Stimulated activated CD4-positive, alpha-beta T cell treated with anti-CD3 and anti-CD28 coated beads, Interleukin-12 subunit alpha, Interleukin-12 subunit beta, amount 100 ng/mL, for 24 hours (primary cell): ENCODE measurements at regions not wholly inside any gene's neighbourhood (a gene's known extent, or its start where the extent isn't known, plus 50 kb on each side); places are given as distances from the start of the nearest gene placed in this dataset.
"Not testable (repeated sequence)": the region's sequence is repeated elsewhere in the genome, so short reads cannot be mapped to it uniquely, and the experiment has no call there.

Experiments used
- DNase-seq, 2 experiments: peaks; one replicate each; pipeline ENCODE4 v3.0.0-alpha.2; 2020; ENCODE audit warnings: low read depth in 2 of 2

- DNase-seq = no peak
Measured at GRCh38 chr21:28421716-28422524, 570.8 kb downstream of the LTN1 start.

GRCh38 chr21:28419811-28420210 lies 572.9 kb downstream of the LTN1 start:
- DNase-seq = no peak

GRCh38 chr21:28418726-28419514 lies 573.8 kb downstream of the LTN1 start:
- no peak for DNase-seq

- no peak for DNase-seq
Measured at GRCh38 chr21:28410256-28410655, 582.4 kb downstream of the LTN1 start.

GRCh38 chr21:28402616-28402989 lies 590.1 kb downstream of the LTN1 start:
- no peak for DNase-seq

- DNase-seq = no peak
Measured at GRCh38 chr21:28397040-28397439, 595.6 kb downstream of the LTN1 start.

- no peak for DNase-seq
Measured at GRCh38 chr21:28396421-28396820, 596.3 kb downstream of the LTN1 start.

GRCh38 chr21:28393279-28393678 lies 599.4 kb downstream of the LTN1 start:
- no peak for DNase-seq

GRCh38 chr21:28391938-28392849 lies 600.5 kb downstream of the LTN1 start:
- no peak for DNase-seq

GRCh38 chr21:28387220-28387619 lies 605.5 kb downstream of the LTN1 start:
- no peak for DNase-seq

GRCh38 chr21:28385845-28386244 lies 606.8 kb downstream of the LTN1 start:
- no peak for DNase-seq

GRCh38 chr21:28381000-28381745 lies 611.5 kb downstream of the LTN1 start:
- DNase-seq = not testable (repeated sequence)

GRCh38 chr21:28380241-28380640 lies 612.4 kb downstream of the LTN1 start:
- DNase-seq = no peak

- DNase-seq = no peak
Measured at GRCh38 chr21:28378026-28378425, 614.7 kb downstream of the LTN1 start.

GRCh38 chr21:28375708-28376385 lies 616.8 kb downstream of the LTN1 start:
- no peak for DNase-seq

GRCh38 chr21:28374881-28375280 lies 617.8 kb downstream of the LTN1 start:
- no peak for DNase-seq

GRCh38 chr21:28371713-28372112 lies 621.0 kb downstream of the LTN1 start:
- DNase-seq = no peak

- DNase-seq = no peak
Measured at GRCh38 chr21:28359300-28359699, 633.4 kb downstream of the LTN1 start.

GRCh38 chr21:28358702-28359101 lies 634.0 kb downstream of the LTN1 start:
- DNase-seq = no peak

GRCh38 chr21:28358170-28358569 lies 634.5 kb downstream of the LTN1 start:
- no peak for DNase-seq

GRCh38 chr21:28357743-28358142 lies 634.9 kb downstream of the LTN1 start:
- DNase-seq = no peak
